ENCODE measurements at regions not wholly inside any gene's neighbourhood (a gene's known extent, or its start where the extent isn't known, plus 50 kb on each side); places are given as distances from the start of the nearest gene placed in this dataset.

GRCh38 chr12:63424671-63425070, 243.6 kb downstream of the DPY19L2 start:
- DNase-seq (no peak), ATAC-seq (ENCODE audit: low FRiP score) (no peak)
- Histone ChIP-seq H3K36me3 (ENCODE audit: control insufficient read depth in 1 of 2, insufficient read depth in 2 of 2, low read length in 1 of 2) (no peaks in the 10 kb centered on the region), H3K27me3 (ENCODE audit: control insufficient read depth in 1 of 2, insufficient read depth in 2 of 2, low read length in 1 of 2) (peaks cover 0 to 3% of the 10 kb centered on the region in 2 donors), H3K4me1 (ENCODE audit: control insufficient read depth in 1 of 2, insufficient read depth in 2 of 2, low read length in 2 of 2) (no peaks in the 10 kb centered on the region), H3K4me3 (ENCODE audit: low read length in 2 of 2) (no peak overlapping the region), H3K9me3 (ENCODE audit: control insufficient read depth, low read length) (peaks cover 3% of the 10 kb centered on the region), H3K27ac (ENCODE audit: low read depth in 1 of 2, low read length in 2 of 2) (no peak overlapping the region)
- 77 to 79% methylated on average over 3 of the region's 3 CpGs for WGBS, 2 donors
- intact Hi-C loops (cut with DNase I), result no loop called here

GRCh38 chr12:63423839-63424238, 244.5 kb downstream of the DPY19L2 start:
- peaks cover 0 to 3% of the 10 kb centered on the region in 2 donors for H3K27me3 ChIP-seq (ENCODE audit: control insufficient read depth in 1 of 2, insufficient read depth in 2 of 2, low read length in 1 of 2)
- DNase-seq, result no peak
- no peak for ATAC-seq (ENCODE audit: low FRiP score)
- no peaks in the 10 kb centered on the region for H3K4me1 ChIP-seq (ENCODE audit: control insufficient read depth in 1 of 2, insufficient read depth in 2 of 2, low read length in 2 of 2)
- H3K4me3 ChIP-seq (ENCODE audit: low read length in 2 of 2), result no peak overlapping the region
- no peaks in the 10 kb centered on the region for H3K36me3 ChIP-seq (ENCODE audit: control insufficient read depth in 1 of 2, insufficient read depth in 2 of 2, low read length in 1 of 2)
- intact Hi-C loops (cut with DNase I), result no loop called here
- WGBS, 2 donors, result 84 to 86% methylated on average over 4 of the region's 4 CpGs
- peaks cover 5% of the 10 kb centered on the region for H3K9me3 ChIP-seq (ENCODE audit: control insufficient read depth, low read length)
- H3K27ac ChIP-seq (ENCODE audit: low read depth in 1 of 2, low read length in 2 of 2), result no peak overlapping the region

GRCh38 chr12:63420206-63420644, 248.1 kb downstream of the DPY19L2 start:
- no peaks in the 10 kb centered on the region for H3K27me3 ChIP-seq (ENCODE audit: control insufficient read depth in 1 of 2, insufficient read depth in 2 of 2, low read length in 1 of 2)
- no peak for ATAC-seq (ENCODE audit: low FRiP score)
- DNase-seq, result no peak
- no peak overlapping the region for H3K4me3 ChIP-seq (ENCODE audit: low read length in 2 of 2)
- H3K36me3 ChIP-seq (ENCODE audit: control insufficient read depth in 1 of 2, insufficient read depth in 2 of 2, low read length in 1 of 2), result no peaks in the 10 kb centered on the region
- no peaks in the 10 kb centered on the region for H3K4me1 ChIP-seq (ENCODE audit: control insufficient read depth in 1 of 2, insufficient read depth in 2 of 2, low read length in 2 of 2)
- peaks cover 7% of the 10 kb centered on the region for H3K9me3 ChIP-seq (ENCODE audit: control insufficient read depth, low read length)
- H3K27ac ChIP-seq (ENCODE audit: low read depth in 1 of 2, low read length in 2 of 2), result no peak overlapping the region
- 33% methylated on average over 6 of the region's 6 CpGs for WGBS, 2 donors
- intact Hi-C loops (cut with DNase I), result no loop called here

GRCh38 chr12:63419154-63419553, 249.1 kb downstream of the DPY19L2 start:
- no peak overlapping the region for H3K4me3 ChIP-seq (ENCODE audit: low read length in 2 of 2)
- no peaks in the 10 kb centered on the region for H3K27me3 ChIP-seq (ENCODE audit: control insufficient read depth in 1 of 2, insufficient read depth in 2 of 2, low read length in 1 of 2)
- ATAC-seq (ENCODE audit: low FRiP score) (no peak), DNase-seq (no peak)
- H3K4me1 ChIP-seq (ENCODE audit: control insufficient read depth in 1 of 2, insufficient read depth in 2 of 2, low read length in 2 of 2), result no peaks in the 10 kb centered on the region
- peaks cover 7% of the 10 kb centered on the region for H3K9me3 ChIP-seq (ENCODE audit: control insufficient read depth, low read length)
- H3K27ac ChIP-seq (ENCODE audit: low read depth in 1 of 2, low read length in 2 of 2), result no peak overlapping the region
- intact Hi-C loops (cut with DNase I), result loop anchor here in 1 of 2 donors (10.0 kb wide), 1 partner anchor 264 kb away; the partner anchor contains the start of gene AVPR1A
- WGBS, 2 donors, result 93 to 96% methylated on average over 7 of the region's 7 CpGs
- no peaks in the 10 kb centered on the region for H3K36me3 ChIP-seq (ENCODE audit: control insufficient read depth in 1 of 2, insufficient read depth in 2 of 2, low read length in 1 of 2)

GRCh38 chr12:63416788-63417187, 251.5 kb downstream of the DPY19L2 start:
- no peaks in the 10 kb centered on the region for H3K27me3 ChIP-seq (ENCODE audit: control insufficient read depth in 1 of 2, insufficient read depth in 2 of 2, low read length in 1 of 2)
- H3K4me3 ChIP-seq (ENCODE audit: low read length in 2 of 2), result no peak overlapping the region
- H3K9me3 ChIP-seq (ENCODE audit: control insufficient read depth, low read length), result peaks cover 7% of the 10 kb centered on the region
- H3K27ac ChIP-seq (ENCODE audit: low read depth in 1 of 2, low read length in 2 of 2), result no peak overlapping the region
- intact Hi-C loops (cut with DNase I), result loop anchor here in 1 of 2 donors (10.0 kb wide), 1 partner anchor 262 kb away; the partner anchor contains the start of gene AVPR1A
- no peak for ATAC-seq (ENCODE audit: low FRiP score)
- H3K36me3 ChIP-seq (ENCODE audit: control insufficient read depth in 1 of 2, insufficient read depth in 2 of 2, low read length in 1 of 2), result no peaks in the 10 kb centered on the region
- H3K4me1 ChIP-seq (ENCODE audit: control insufficient read depth in 1 of 2, insufficient read depth in 2 of 2, low read length in 2 of 2), result no peaks in the 10 kb centered on the region
- DNase-seq, result no peak

- WGBS, 2 donors, result 95 to 96% methylated on average over 13 of the region's 13 CpGs
- DNase-seq (no peak), ATAC-seq (ENCODE audit: low FRiP score) (no peak)
- H3K4me1 ChIP-seq (ENCODE audit: control insufficient read depth in 1 of 2, insufficient read depth in 2 of 2, low read length in 2 of 2), result no peaks in the 10 kb centered on the region
- intact Hi-C loops (cut with DNase I), result loop anchor here in 1 of 2 donors (10.0 kb wide), 1 partner anchor 261 kb away; the partner anchor contains the start of gene AVPR1A
- no peaks in the 10 kb centered on the region for H3K27me3 ChIP-seq (ENCODE audit: control insufficient read depth in 1 of 2, insufficient read depth in 2 of 2, low read length in 1 of 2)
- H3K27ac ChIP-seq (ENCODE audit: low read depth in 1 of 2, low read length in 2 of 2), result no peak overlapping the region
- no peaks in the 10 kb centered on the region for H3K36me3 ChIP-seq (ENCODE audit: control insufficient read depth in 1 of 2, insufficient read depth in 2 of 2, low read length in 1 of 2)
- peaks cover 5% of the 10 kb centered on the region for H3K9me3 ChIP-seq (ENCODE audit: control insufficient read depth, low read length)
- H3K4me3 ChIP-seq (ENCODE audit: low read length in 2 of 2), result no peak overlapping the region
These were observed 252.9 kb downstream of the DPY19L2 start for GRCh38 chr12:63415357-63415756.

GRCh38 chr12:63410197-63410596, 258.1 kb downstream of the DPY19L2 start:
- Histone ChIP-seq H3K27me3 (ENCODE audit: control insufficient read depth in 1 of 2, insufficient read depth in 2 of 2, low read length in 1 of 2) (no peaks in the 10 kb centered on the region), H3K9me3 (ENCODE audit: control insufficient read depth, low read length) (no peaks in the 10 kb centered on the region), H3K4me1 (ENCODE audit: control insufficient read depth in 1 of 2, insufficient read depth in 2 of 2, low read length in 2 of 2) (no peaks in the 10 kb centered on the region), H3K27ac (ENCODE audit: low read depth in 1 of 2, low read length in 2 of 2) (no peak overlapping the region), H3K36me3 (ENCODE audit: control insufficient read depth in 1 of 2, insufficient read depth in 2 of 2, low read length in 1 of 2) (no peaks in the 10 kb centered on the region), H3K4me3 (ENCODE audit: low read length in 2 of 2) (no peak overlapping the region)
- ATAC-seq (ENCODE audit: low FRiP score) (no peak), DNase-seq (no peak)
- intact Hi-C loops (cut with DNase I), result loop anchor here in 1 of 2 donors (10.0 kb wide), 1 partner anchor 255 kb away; the partner anchor contains the start of gene AVPR1A
- WGBS, 2 donors, result 66 to 75% methylated on average over 1 of the region's 1 CpG

GRCh38 chr12:63406781-63407180, 255.8 kb upstream of the AVPR1A start:
- WGBS, 2 donors, result 93 to 94% methylated on average over 2 of the region's 2 CpGs
- H3K36me3 ChIP-seq (ENCODE audit: control insufficient read depth in 1 of 2, insufficient read depth in 2 of 2, low read length in 1 of 2), result no peaks in the 10 kb centered on the region
- H3K9me3 ChIP-seq (ENCODE audit: control insufficient read depth, low read length), result no peaks in the 10 kb centered on the region
- H3K4me3 ChIP-seq (ENCODE audit: low read length in 2 of 2), result no peak overlapping the region
- DNase-seq (no peak), ATAC-seq (ENCODE audit: low FRiP score) (no peak)
- peaks cover 0 to 2% of the 10 kb centered on the region in 2 donors for H3K4me1 ChIP-seq (ENCODE audit: control insufficient read depth in 1 of 2, insufficient read depth in 2 of 2, low read length in 2 of 2)
- no peaks in the 10 kb centered on the region for H3K27me3 ChIP-seq (ENCODE audit: control insufficient read depth in 1 of 2, insufficient read depth in 2 of 2, low read length in 1 of 2)
- no peak overlapping the region for H3K27ac ChIP-seq (ENCODE audit: low read depth in 1 of 2, low read length in 2 of 2)
- intact Hi-C loops (cut with DNase I), result no loop called here

- intact Hi-C loops (cut with DNase I), result no loop called here
- no peaks in the 10 kb centered on the region for H3K36me3 ChIP-seq (ENCODE audit: control insufficient read depth in 1 of 2, insufficient read depth in 2 of 2, low read length in 1 of 2)
- H3K4me1 ChIP-seq (ENCODE audit: control insufficient read depth in 1 of 2, insufficient read depth in 2 of 2, low read length in 2 of 2), result peaks cover 0 to 2% of the 10 kb centered on the region in 2 donors
- no peak for ATAC-seq (ENCODE audit: low FRiP score)
- H3K9me3 ChIP-seq (ENCODE audit: control insufficient read depth, low read length), result no peaks in the 10 kb centered on the region
- H3K27me3 ChIP-seq (ENCODE audit: control insufficient read depth in 1 of 2, insufficient read depth in 2 of 2, low read length in 1 of 2), result no peaks in the 10 kb centered on the region
- no peak for DNase-seq
- no peak overlapping the region for H3K4me3 ChIP-seq (ENCODE audit: low read length in 2 of 2)
- no peak overlapping the region for H3K27ac ChIP-seq (ENCODE audit: low read depth in 1 of 2, low read length in 2 of 2)
- WGBS, 2 donors, result 0% methylated on average over 1 of the region's 1 CpG
These were observed 253.6 kb upstream of the AVPR1A start for GRCh38 chr12:63404611-63405010.

Measured in aorta (tissue), 5 donors.